ENCODE measurements at regions not wholly inside any gene's neighbourhood (a gene's known extent, or its start where the extent isn't known, plus 50 kb on each side); places are given as distances from the start of the nearest gene placed in this dataset.

DNA sequence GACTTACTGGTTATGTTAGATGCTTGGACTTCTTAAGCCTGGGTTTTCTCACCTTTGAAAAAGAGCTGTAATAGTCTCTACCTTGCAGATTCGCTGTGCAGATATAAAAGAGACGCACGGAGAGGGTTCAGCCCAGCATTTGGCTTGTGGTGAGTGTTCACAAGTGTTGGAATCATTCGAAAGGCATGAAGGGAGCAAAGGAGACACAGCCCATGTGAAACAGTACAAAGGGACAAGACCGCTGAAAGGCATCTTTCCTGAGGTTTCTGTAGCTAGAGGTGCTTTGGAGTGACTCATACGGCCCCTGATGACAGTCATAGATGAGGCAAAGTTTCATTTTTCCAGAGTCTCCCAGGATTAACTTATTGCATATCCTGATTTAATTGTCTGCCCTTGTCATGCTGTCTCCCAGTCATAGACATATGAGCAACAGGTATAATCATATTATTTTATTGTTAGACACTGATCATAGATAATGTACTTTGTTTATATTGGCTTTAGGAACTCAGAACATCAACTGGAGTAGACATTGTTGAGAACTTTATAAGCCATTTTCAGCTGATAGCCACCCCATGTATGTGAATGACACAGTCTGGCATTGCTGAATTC lies 171.1 kb downstream of the ADRA2A start:
- H3K79me2 ChIP-seq (ENCODE audit: control insufficient read depth, insufficient read depth, low read length): no peaks in the 10 kb centered on the region
- no peaks in the 10 kb centered on the region; a peak in 1 of 4 replicates for H3K27me3 ChIP-seq (replicated peaks in 1 of 2; ENCODE audit: control insufficient read depth in 2 of 2, insufficient read depth in 2 of 2, low read length in 1 of 2)
- intact Hi-C loops (cut with micrococcal nuclease; ENCODE audit: unreplicated experiment) (no loop called here), in situ Hi-C loops (cut with MboI) (no loop called here)
- H2AFZ ChIP-seq (ENCODE audit: control insufficient read depth, low read depth, low read length): no peak overlapping the region
- RAD21 ChIA-PET (ENCODE audit: unreplicated experiment): no interaction called here
- CTCF ChIA-PET: no interaction called here
- POLR2A ChIA-PET: no interaction called here
- no peaks in the 10 kb centered on the region for H4K20me1 ChIP-seq (ENCODE audit: control insufficient read depth, insufficient read depth)
- no peak overlapping the region for H3K4me2 ChIP-seq (ENCODE audit: control insufficient read depth, insufficient read depth)
- no peak for FAIRE-seq
- TF ChIP-seq, protein P1, sequence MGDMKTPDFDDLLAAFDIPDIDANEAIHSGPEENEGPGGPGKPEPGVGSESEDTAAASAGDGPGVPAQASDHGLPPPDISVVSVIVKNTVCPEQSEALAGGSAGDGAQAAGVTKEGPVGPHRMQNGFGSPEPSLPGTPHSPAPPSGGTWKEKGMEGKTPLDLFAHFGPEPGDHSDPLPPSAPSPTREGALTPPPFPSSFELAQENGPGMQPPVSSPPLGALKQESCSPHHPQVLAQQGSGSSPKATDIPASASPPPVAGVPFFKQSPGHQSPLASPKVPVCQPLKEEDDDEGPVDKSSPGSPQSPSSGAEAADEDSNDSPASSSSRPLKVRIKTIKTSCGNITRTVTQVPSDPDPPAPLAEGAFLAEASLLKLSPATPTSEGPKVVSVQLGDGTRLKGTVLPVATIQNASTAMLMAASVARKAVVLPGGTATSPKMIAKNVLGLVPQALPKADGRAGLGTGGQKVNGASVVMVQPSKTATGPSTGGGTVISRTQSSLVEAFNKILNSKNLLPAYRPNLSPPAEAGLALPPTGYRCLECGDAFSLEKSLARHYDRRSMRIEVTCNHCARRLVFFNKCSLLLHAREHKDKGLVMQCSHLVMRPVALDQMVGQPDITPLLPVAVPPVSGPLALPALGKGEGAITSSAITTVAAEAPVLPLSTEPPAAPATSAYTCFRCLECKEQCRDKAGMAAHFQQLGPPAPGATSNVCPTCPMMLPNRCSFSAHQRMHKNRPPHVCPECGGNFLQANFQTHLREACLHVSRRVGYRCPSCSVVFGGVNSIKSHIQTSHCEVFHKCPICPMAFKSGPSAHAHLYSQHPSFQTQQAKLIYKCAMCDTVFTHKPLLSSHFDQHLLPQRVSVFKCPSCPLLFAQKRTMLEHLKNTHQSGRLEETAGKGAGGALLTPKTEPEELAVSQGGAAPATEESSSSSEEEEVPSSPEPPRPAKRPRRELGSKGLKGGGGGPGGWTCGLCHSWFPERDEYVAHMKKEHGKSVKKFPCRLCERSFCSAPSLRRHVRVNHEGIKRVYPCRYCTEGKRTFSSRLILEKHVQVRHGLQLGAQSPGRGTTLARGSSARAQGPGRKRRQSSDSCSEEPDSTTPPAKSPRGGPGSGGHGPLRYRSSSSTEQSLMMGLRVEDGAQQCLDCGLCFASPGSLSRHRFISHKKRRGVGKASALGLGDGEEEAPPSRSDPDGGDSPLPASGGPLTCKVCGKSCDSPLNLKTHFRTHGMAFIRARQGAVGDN (IDR thresholded peaks at IDR 0.05): no peak
- TF ChIP-seq CHD4 (IDR thresholded peaks at IDR 0.05) (no peak), MEF2B (IDR thresholded peaks at IDR 0.05; ENCODE audit: partially characterized antibody, poor library complexity, severe bottlenecking) (no peak), CREB1 (IDR thresholded peaks at IDR 0.05; ENCODE audit: low read depth) (no peak), NR2F1 (conservative IDR thresholded peaks at IDR 0.05) (no peak), RAD21 (IDR thresholded peaks at IDR 0.05; ENCODE audit: insufficient read depth, low read depth, low read length) (no peak), HCFC1 (IDR thresholded peaks at IDR 0.05; ENCODE audit: low read length) (no peak), SIX5 (IDR thresholded peaks at IDR 0.05; ENCODE audit: low read depth, low read length, severe bottlenecking) (no peak), RAD51 (IDR thresholded peaks at IDR 0.05) (no peak), HDAC2 (IDR thresholded peaks at IDR 0.05) (no peak), GATAD2B (conservative IDR thresholded peaks at IDR 0.05; ENCODE audit: low read depth) (no peak), FOXK2 (IDR thresholded peaks at IDR 0.05) (no peak), NR2C2 (IDR thresholded peaks at IDR 0.05; ENCODE audit: borderline replicate concordance, control insufficient read depth, insufficient read length, low read depth) (no peak)
- TF ChIP-seq, protein P2, sequence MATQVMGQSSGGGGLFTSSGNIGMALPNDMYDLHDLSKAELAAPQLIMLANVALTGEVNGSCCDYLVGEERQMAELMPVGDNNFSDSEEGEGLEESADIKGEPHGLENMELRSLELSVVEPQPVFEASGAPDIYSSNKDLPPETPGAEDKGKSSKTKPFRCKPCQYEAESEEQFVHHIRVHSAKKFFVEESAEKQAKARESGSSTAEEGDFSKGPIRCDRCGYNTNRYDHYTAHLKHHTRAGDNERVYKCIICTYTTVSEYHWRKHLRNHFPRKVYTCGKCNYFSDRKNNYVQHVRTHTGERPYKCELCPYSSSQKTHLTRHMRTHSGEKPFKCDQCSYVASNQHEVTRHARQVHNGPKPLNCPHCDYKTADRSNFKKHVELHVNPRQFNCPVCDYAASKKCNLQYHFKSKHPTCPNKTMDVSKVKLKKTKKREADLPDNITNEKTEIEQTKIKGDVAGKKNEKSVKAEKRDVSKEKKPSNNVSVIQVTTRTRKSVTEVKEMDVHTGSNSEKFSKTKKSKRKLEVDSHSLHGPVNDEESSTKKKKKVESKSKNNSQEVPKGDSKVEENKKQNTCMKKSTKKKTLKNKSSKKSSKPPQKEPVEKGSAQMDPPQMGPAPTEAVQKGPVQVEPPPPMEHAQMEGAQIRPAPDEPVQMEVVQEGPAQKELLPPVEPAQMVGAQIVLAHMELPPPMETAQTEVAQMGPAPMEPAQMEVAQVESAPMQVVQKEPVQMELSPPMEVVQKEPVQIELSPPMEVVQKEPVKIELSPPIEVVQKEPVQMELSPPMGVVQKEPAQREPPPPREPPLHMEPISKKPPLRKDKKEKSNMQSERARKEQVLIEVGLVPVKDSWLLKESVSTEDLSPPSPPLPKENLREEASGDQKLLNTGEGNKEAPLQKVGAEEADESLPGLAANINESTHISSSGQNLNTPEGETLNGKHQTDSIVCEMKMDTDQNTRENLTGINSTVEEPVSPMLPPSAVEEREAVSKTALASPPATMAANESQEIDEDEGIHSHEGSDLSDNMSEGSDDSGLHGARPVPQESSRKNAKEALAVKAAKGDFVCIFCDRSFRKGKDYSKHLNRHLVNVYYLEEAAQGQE (IDR thresholded peaks at IDR 0.05; ENCODE audit: low read depth, low read length): no peak
- TF ChIP-seq, protein P3, sequence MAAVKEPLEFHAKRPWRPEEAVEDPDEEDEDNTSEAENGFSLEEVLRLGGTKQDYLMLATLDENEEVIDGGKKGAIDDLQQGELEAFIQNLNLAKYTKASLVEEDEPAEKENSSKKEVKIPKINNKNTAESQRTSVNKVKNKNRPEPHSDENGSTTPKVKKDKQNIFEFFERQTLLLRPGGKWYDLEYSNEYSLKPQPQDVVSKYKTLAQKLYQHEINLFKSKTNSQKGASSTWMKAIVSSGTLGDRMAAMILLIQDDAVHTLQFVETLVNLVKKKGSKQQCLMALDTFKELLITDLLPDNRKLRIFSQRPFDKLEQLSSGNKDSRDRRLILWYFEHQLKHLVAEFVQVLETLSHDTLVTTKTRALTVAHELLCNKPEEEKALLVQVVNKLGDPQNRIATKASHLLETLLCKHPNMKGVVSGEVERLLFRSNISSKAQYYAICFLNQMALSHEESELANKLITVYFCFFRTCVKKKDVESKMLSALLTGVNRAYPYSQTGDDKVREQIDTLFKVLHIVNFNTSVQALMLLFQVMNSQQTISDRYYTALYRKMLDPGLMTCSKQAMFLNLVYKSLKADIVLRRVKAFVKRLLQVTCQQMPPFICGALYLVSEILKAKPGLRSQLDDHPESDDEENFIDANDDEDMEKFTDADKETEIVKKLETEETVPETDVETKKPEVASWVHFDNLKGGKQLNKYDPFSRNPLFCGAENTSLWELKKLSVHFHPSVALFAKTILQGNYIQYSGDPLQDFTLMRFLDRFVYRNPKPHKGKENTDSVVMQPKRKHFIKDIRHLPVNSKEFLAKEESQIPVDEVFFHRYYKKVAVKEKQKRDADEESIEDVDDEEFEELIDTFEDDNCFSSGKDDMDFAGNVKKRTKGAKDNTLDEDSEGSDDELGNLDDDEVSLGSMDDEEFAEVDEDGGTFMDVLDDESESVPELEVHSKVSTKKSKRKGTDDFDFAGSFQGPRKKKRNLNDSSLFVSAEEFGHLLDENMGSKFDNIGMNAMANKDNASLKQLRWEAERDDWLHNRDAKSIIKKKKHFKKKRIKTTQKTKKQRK (IDR thresholded peaks at IDR 0.05; ENCODE audit: low read depth, low read length): no peak
- no peak overlapping the region for H3K9ac ChIP-seq (ENCODE audit: control insufficient read depth, insufficient read depth, low read length)
- DNase-seq (ENCODE audit: low read depth, low spot score): no peak
- no TSS peak for BruUV-seq (replicated peaks)
- no peaks in the 10 kb centered on the region for H3K9me3 ChIP-seq (replicated peaks; ENCODE audit: control insufficient read depth, insufficient read depth, low read length)
- no peak overlapping the region for H3K27ac ChIP-seq (ENCODE audit: control insufficient read depth, insufficient read depth)
- H3K36me3 ChIP-seq (ENCODE audit: control insufficient read depth in 2 of 2, insufficient read depth in 2 of 2, low read length in 1 of 2): no peaks in the 10 kb centered on the region
- no peak for ATAC-seq
- SMC1A ChIA-PET (ENCODE audit: uncharacterized antibody, unreplicated experiment): no interaction called here
- WGBS (ENCODE audit: insufficient coverage, insufficient replicate concordance, low lambda C conversion rate, missing lambda C conversion rate): 25% methylated on average over 6 of the region's 6 CpGs
- no peaks in the 10 kb centered on the region for H3K4me1 ChIP-seq (ENCODE audit: control insufficient read depth, insufficient read depth, low read length)
- H3K4me3 ChIP-seq: no peak overlapping the region
